ENCODE measurements at regions not wholly inside any gene's neighbourhood (a gene's known extent, or its start where the extent isn't known, plus 50 kb on each side); places are given as distances from the start of the nearest gene placed in this dataset.

GRCh38 chr1:70617728-70618127 is 206.7 kb downstream of the CTH start:
- no peak for TF ChIP-seq EZH2 (IDR thresholded peaks at IDR 0.05; ENCODE audit: borderline replicate concordance)
- no peak for TF ChIP-seq CTCF (IDR thresholded peaks at IDR 0.05; ENCODE audit: poor library complexity)
- no peak for TF ChIP-seq EZH2phosphoT487 (IDR thresholded peaks at IDR 0.05; ENCODE audit: low read depth, severe bottlenecking, unreplicated experiment)
